Calu3 (cell line): ENCODE measurements at regions not wholly inside any gene's neighbourhood (a gene's known extent, or its start where the extent isn't known, plus 50 kb on each side); places are given as distances from the start of the nearest gene placed in this dataset.

Source experiments
- BruUV-seq: library from RNA; stranded (reverse); fragments of 400-500 nt; replicated peaks from 2 replicates; lab custom pipeline; 2021; lab: Mats Ljungman, UMichigan
- CTCF ChIA-PET: fragments of 300-600 bp; sonication (Branson Sonifier 250); formaldehyde crosslinking; loops from one replicate; lab custom pipeline; 2022; ENCODE audit warnings: antibody characterized with exemption; lab: Charles Lee
- DNase-seq: peaks from one replicate; pipeline ENCODE4 v3.0.0; 2022
- H3K27ac Mint-ChIP-seq: one replicate; pipeline ENCODE4 v1.8.0; 2022; ENCODE audit warnings: mixed read lengths; ENCODE audit not compliant: unreplicated experiment
- H3K27me3 Mint-ChIP-seq: one replicate; pipeline ENCODE4 v1.8.0; 2022; ENCODE audit warnings: mixed read lengths; ENCODE audit not compliant: unreplicated experiment
- H3K36me3 Mint-ChIP-seq: one replicate; pipeline ENCODE4 v1.8.0; 2022; ENCODE audit warnings: mild to moderate bottlenecking, moderate library complexity, mixed read lengths; ENCODE audit not compliant: insufficient read depth, unreplicated experiment
- H3K4me1 Mint-ChIP-seq: one replicate; pipeline ENCODE4 v1.8.0; 2022; ENCODE audit warnings: mild to moderate bottlenecking, low read depth, mixed read lengths; ENCODE audit not compliant: unreplicated experiment
- H3K4me3 Mint-ChIP-seq: one replicate; pipeline ENCODE4 v1.8.0; 2022; ENCODE audit warnings: mild to moderate bottlenecking, low read depth, moderate library complexity, mixed read lengths; ENCODE audit not compliant: unreplicated experiment
- H3K9me3 Mint-ChIP-seq: one replicate; pipeline ENCODE4 v1.8.0; 2022; ENCODE audit warnings: low read depth, mixed read lengths; ENCODE audit not compliant: unreplicated experiment
- intact Hi-C: fragments of 100-400 bp; cut with micrococcal nuclease; formaldehyde crosslinking; loops from one replicate; pipeline ENCODE4 v1.10.0; 2022; ENCODE audit not compliant: unreplicated experiment
- TF ChIP-seq, protein P1 (sequence below): fragments of 200-600 bp; IDR thresholded peaks from one replicate; pipeline ENCODE4 v1.8.0; 2022; ENCODE audit warnings: antibody characterized with exemption; ENCODE audit not compliant: unreplicated experiment

DNA sequence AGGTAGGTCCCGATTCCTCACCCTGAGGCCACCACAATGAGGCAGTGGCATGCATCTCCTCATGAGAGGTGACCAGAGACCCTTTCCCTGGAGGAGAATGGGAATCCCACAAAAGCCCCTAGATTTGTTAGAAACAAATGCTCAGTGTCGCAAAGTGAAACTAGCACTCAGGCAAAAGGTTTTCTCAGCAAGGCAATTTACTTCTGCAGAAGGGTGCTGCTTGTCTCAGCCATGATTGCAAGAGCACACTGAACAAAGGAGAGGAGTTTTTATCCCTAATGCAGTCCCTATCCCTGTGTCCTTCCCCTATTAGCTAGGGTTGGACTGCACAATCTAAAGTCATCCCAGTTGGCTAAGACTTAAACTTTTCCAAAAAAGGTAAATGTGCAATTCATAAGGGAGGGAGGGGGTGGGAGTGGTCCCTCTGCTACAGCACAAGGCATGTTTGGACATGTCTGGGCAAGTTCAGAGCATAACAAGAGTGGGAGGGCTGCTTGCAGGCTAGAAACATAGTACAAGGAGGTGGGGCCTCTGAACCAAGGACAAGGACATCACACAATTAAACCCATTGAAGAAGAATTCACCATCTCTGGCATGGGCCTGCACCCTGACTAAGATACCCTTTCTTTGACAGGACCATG lies 185.3 kb downstream of the CCNG2 start:
- Mint-ChIP-seq H3K27me3 (no peaks in the 10 kb centered on the region), H3K4me3 (no peak overlapping the region), H3K4me1 (peaks cover 15% of the 10 kb centered on the region), H3K9me3 (peaks cover 3% of the 10 kb centered on the region), H3K36me3 (peaks cover 5% of the 10 kb centered on the region), H3K27ac (no peak overlapping the region)
- CTCF ChIA-PET, result no interaction called here
- no TSS peak for BruUV-seq
- no peak for DNase-seq
- intact Hi-C loops, result no loop called here
- TF ChIP-seq, protein P1, sequence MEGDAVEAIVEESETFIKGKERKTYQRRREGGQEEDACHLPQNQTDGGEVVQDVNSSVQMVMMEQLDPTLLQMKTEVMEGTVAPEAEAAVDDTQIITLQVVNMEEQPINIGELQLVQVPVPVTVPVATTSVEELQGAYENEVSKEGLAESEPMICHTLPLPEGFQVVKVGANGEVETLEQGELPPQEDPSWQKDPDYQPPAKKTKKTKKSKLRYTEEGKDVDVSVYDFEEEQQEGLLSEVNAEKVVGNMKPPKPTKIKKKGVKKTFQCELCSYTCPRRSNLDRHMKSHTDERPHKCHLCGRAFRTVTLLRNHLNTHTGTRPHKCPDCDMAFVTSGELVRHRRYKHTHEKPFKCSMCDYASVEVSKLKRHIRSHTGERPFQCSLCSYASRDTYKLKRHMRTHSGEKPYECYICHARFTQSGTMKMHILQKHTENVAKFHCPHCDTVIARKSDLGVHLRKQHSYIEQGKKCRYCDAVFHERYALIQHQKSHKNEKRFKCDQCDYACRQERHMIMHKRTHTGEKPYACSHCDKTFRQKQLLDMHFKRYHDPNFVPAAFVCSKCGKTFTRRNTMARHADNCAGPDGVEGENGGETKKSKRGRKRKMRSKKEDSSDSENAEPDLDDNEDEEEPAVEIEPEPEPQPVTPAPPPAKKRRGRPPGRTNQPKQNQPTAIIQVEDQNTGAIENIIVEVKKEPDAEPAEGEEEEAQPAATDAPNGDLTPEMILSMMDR, result no peak

DNA sequence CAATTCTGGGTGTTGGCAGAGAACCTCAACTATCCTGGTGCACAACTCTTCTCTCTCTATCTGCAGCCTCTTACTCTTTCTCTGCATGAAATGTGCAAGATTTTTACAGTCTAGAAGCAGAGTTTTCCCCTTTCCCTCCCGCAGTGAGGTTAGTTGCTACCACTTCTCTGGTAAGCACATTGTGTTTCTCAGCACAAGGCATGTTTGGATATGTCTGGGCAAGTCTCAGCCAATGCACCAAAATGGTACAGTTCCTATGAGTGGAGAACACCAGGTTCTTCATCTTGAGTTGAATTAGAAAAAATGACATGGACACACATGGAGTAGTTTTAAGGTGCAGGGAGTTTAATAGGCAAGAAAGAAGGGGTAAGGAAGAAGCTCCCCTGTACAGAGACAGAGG lies 187.0 kb downstream of the CCNG2 start:
- no peaks in the 10 kb centered on the region for H3K27me3 Mint-ChIP-seq

DNA sequence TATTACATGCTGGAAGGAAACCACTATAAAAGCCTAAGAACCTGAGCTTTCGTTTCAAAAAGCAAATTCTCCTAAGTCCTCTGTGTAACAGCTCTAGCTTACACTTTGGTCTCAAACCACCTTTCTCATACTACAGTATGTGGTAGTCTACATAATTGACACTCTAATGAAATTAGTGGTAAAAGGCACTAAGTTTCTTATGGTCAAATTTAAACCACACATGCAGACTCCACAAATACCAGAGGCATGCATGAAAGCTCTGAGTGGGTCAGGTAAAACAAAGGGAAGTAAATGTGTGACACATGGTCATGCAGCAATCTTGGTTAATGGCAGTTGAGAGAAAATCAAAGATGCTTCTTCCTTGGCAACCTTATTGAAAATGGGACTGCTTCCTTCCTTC lies 187.8 kb downstream of the CCNG2 start:
- CTCF ChIA-PET, result no interaction called here
- H3K27me3 Mint-ChIP-seq, result no peaks in the 10 kb centered on the region
- no peak overlapping the region for H3K4me3 Mint-ChIP-seq
- DNase-seq, result no peak
- BruUV-seq, result no TSS peak
- peaks cover 5% of the 10 kb centered on the region for H3K36me3 Mint-ChIP-seq
- intact Hi-C loops, result no loop called here
- no peak overlapping the region for H3K27ac Mint-ChIP-seq
- H3K4me1 Mint-ChIP-seq, result peaks cover 24% of the 10 kb centered on the region
- TF ChIP-seq, protein P1, result no peak
- peaks cover 3% of the 10 kb centered on the region for H3K9me3 Mint-ChIP-seq

More for the DNA sequence above, 187.0 kb downstream of the CCNG2 start:
- no TSS peak for BruUV-seq
- no peak for DNase-seq
- Mint-ChIP-seq H3K9me3 (peaks cover 3% of the 10 kb centered on the region), H3K4me1 (peaks cover 24% of the 10 kb centered on the region), H3K36me3 (peaks cover 5% of the 10 kb centered on the region), H3K4me3 (no peak overlapping the region), H3K27ac (no peak overlapping the region)
- CTCF ChIA-PET, result no interaction called here
- TF ChIP-seq, protein P1, result no peak
- intact Hi-C loops, result no loop called here

DNA sequence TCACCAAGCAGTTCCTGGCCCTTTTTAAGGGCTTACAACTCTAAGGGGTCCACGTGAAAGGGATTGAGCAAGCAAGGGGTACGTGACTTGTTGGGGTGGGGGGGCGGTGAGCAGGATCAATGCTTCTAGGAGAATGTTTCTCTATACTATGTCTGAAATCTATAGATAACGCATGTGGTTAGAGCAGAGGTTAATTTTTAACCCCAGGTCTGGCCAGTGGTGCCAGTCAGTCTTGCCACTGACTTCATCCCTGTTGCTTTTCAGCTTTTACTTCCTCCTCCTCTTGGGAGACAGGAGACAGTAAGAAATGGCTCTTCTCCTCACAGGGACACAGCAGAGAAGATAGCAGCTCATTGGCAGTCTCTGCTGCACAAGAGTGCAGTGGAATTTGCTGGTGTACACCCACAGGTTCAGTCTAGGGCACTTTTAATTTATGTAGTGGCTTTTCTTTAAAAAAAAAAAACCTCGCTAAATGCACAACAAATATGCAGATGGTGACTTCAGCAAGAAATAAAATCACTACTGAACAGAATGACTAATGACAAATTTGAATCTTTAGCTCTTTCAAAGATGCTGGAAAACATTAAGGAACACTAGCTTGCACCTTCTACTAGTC lies 190.5 kb downstream of the CCNG2 start:
- Mint-ChIP-seq H3K36me3 (peaks cover 5% of the 10 kb centered on the region), H3K9me3 (peaks cover 3% of the 10 kb centered on the region), H3K27ac (peak overlapping the region; percentile 45), H3K27me3 (no peaks in the 10 kb centered on the region), H3K4me3 (no peak overlapping the region), H3K4me1 (peaks cover 24% of the 10 kb centered on the region)
- TF ChIP-seq, protein P1, result no peak
- intact Hi-C loops, result no loop called here
- BruUV-seq, result no TSS peak
- DNase-seq, result peak; percentile 47
- CTCF ChIA-PET, result interaction anchor here (0.5 to 0.9 kb wide), 5 partner anchors 29 to 249 kb away, joined by 3 to 7 read pairs (median 4); no protein-coding TSS in a partner anchor
